Natural killer cell (primary cell): ENCODE measurements at regions not wholly inside any gene's neighbourhood (a gene's known extent, or its start where the extent isn't known, plus 50 kb on each side); places are given as distances from the start of the nearest gene placed in this dataset.
"Not testable (repeated sequence)": the region's sequence is repeated elsewhere in the genome, so short reads cannot be mapped to it uniquely, and the experiment has no call there.

Source experiments
- ATAC-seq, 3 donors: fragments of 150-1000 bp in 2 of 3; fragments of 200-7000 bp in 1 of 3; cut with Tn5 transposase; 1 replicate in 1 of 3; 2 replicates in 2 of 3; pipeline ENCODE4 v1.10.0; 2021; ENCODE audit warnings: mild to moderate bottlenecking in 2 of 3, moderate library complexity in 2 of 3
- DNase-seq, 2 donors: peaks; one replicate each; pipeline versions ENCODE4 v3.0.0 to v3.0.0-alpha.2; 2013 to 2021; ENCODE audit warnings: mixed read lengths in 1 of 2
- H3K27ac ChIP-seq: one replicate; pipeline ENCODE4 v1.5.1; 2013; ENCODE audit warnings: mild to moderate bottlenecking, low read length
- H3K27me3 ChIP-seq: one replicate; pipeline ENCODE4 v1.6.1; 2013; ENCODE audit warnings: low read length; ENCODE audit not compliant: control insufficient read depth, insufficient read depth
- H3K36me3 ChIP-seq: one replicate; pipeline ENCODE4 v1.6.1; 2013; ENCODE audit warnings: low read length; ENCODE audit not compliant: control insufficient read depth, insufficient read depth
- H3K4me1 ChIP-seq: one replicate; pipeline ENCODE4 v1.6.1; 2013; ENCODE audit warnings: low read length; ENCODE audit not compliant: control insufficient read depth, insufficient read depth
- H3K4me3 ChIP-seq: one replicate; pipeline ENCODE4 v1.5.1; 2013; ENCODE audit warnings: low read length
- H3K9me3 ChIP-seq: one replicate; pipeline ENCODE4 v1.6.1; 2013; ENCODE audit warnings: low read length; ENCODE audit not compliant: control insufficient read depth, insufficient read depth
- H3K27ac Mint-ChIP-seq, 2 donors: one replicate each; pipeline ENCODE4 v1.8.0; 2022; ENCODE audit warnings: mild to moderate bottlenecking in 2 of 2, mixed read lengths in 2 of 2, moderate library complexity in 1 of 2
- H3K27me3 Mint-ChIP-seq, 2 donors: one replicate each; pipeline ENCODE4 v1.8.0; 2022; ENCODE audit warnings: low read depth in 2 of 2, mixed read lengths in 2 of 2
- H3K36me3 Mint-ChIP-seq: one replicate; pipeline ENCODE4 v1.8.0; 2022; ENCODE audit warnings: mixed read lengths
- H3K4me1 Mint-ChIP-seq, 2 donors: one replicate each; pipeline ENCODE4 v1.8.0; 2022; ENCODE audit warnings: mixed read lengths in 2 of 2
- H3K4me3 Mint-ChIP-seq: one replicate; pipeline ENCODE4 v1.8.0; 2022; ENCODE audit warnings: mild to moderate bottlenecking, moderate library complexity, mixed read lengths
- H3K9me3 Mint-ChIP-seq, 2 donors: one replicate each; pipeline ENCODE4 v1.8.0; 2022; ENCODE audit warnings: mixed read lengths in 2 of 2
- CTCF ChIP-seq: fragments of 200-600 bp; IDR thresholded peaks from one replicate; pipeline ENCODE4 v1.8.0; 2022; ENCODE audit warnings: antibody characterized with exemption
- WGBS: methylation state at CpG from one replicate; pipeline ENCODE4 v1.1.7; 2013; ENCODE audit warnings: missing lambda C conversion rate; ENCODE audit not compliant: insufficient coverage; 5-methylcytosine and 5-hydroxymethylcytosine counted together
- intact Hi-C: fragments of 100-400 bp; cut with micrococcal nuclease; formaldehyde crosslinking; loops from one replicate; pipeline ENCODE4 v1.14.2; 2022

- no peak for TF ChIP-seq CTCF
- no peaks in the 10 kb centered on the region for H3K9me3 Mint-ChIP-seq
- H3K4me1 Mint-ChIP-seq = peaks cover 12% of the 10 kb centered on the region in 2 donors
- H3K36me3 Mint-ChIP-seq = no peaks in the 10 kb centered on the region
- peak in 1 of 2 donors; percentile 3 for DNase-seq
- ATAC-seq = no peak
- Histone ChIP-seq H3K9me3 (no peaks in the 10 kb centered on the region), H3K27me3 (no peaks in the 10 kb centered on the region), H3K36me3 (no peaks in the 10 kb centered on the region), H3K4me1 (no peaks in the 10 kb centered on the region), H3K27ac (no peak overlapping the region), H3K4me3 (no peak overlapping the region)
- H3K4me3 Mint-ChIP-seq = no peak overlapping the region
- intact Hi-C loops = no loop called here
- H3K27ac Mint-ChIP-seq = no peak overlapping the region
- WGBS = 95% methylated on average over 7 of the region's 7 CpGs
- H3K27me3 Mint-ChIP-seq = no peaks in the 10 kb centered on the region
Observed at GRCh38 chr12:19620222-19620621, 180.9 kb downstream of the AEBP2 start.

- intact Hi-C loops = no loop called here
- peaks cover 5 to 6% of the 10 kb centered on the region in 2 donors for H3K4me1 Mint-ChIP-seq
- no peaks in the 10 kb centered on the region for H3K27me3 Mint-ChIP-seq
- no peaks in the 10 kb centered on the region for H3K9me3 Mint-ChIP-seq
- Histone ChIP-seq H3K27me3 (no peaks in the 10 kb centered on the region), H3K36me3 (no peaks in the 10 kb centered on the region), H3K4me3 (no peak overlapping the region), H3K27ac (no peak overlapping the region), H3K4me1 (no peaks in the 10 kb centered on the region), H3K9me3 (no peaks in the 10 kb centered on the region)
- ATAC-seq = no peak
- no peak overlapping the region for H3K27ac Mint-ChIP-seq
- no peak for TF ChIP-seq CTCF
- no peak overlapping the region for H3K4me3 Mint-ChIP-seq
- WGBS = 83% methylated on average over 7 of the region's 9 CpGs
- no peak for DNase-seq
- no peaks in the 10 kb centered on the region for H3K36me3 Mint-ChIP-seq
Observed at GRCh38 chr12:19623751-19624399, 184.6 kb downstream of the AEBP2 start.

- H3K4me1 Mint-ChIP-seq = peaks cover 5 to 6% of the 10 kb centered on the region in 2 donors
Observed at GRCh38 chr12:19624491-19624890, 185.2 kb downstream of the AEBP2 start.

GRCh38 chr12:19625551-19625950 lies 186.3 kb downstream of the AEBP2 start:
- H3K4me3 Mint-ChIP-seq, DNase-seq, H3K9me3 ChIP-seq, H3K36me3 Mint-ChIP-seq, ATAC-seq, H3K4me1 ChIP-seq, H3K4me1 Mint-ChIP-seq, H3K4me3 ChIP-seq, H3K27ac ChIP-seq, H3K27me3 Mint-ChIP-seq, H3K36me3 ChIP-seq, H3K9me3 Mint-ChIP-seq, H3K27me3 ChIP-seq, H3K27ac Mint-ChIP-seq, intact Hi-C loops: not testable (repeated sequence)
- 75% methylated on average over 4 of the region's 4 CpGs for WGBS

More at GRCh38 chr12:19624491-19624890, 185.2 kb downstream of the AEBP2 start:
- Mint-ChIP-seq H3K9me3 (no peaks in the 10 kb centered on the region), H3K36me3 (no peaks in the 10 kb centered on the region), H3K4me3 (no peak overlapping the region), H3K27me3 (no peaks in the 10 kb centered on the region), H3K27ac (no peak overlapping the region)
- no peak for ATAC-seq
- Histone ChIP-seq H3K27ac (no peak overlapping the region), H3K36me3 (no peaks in the 10 kb centered on the region), H3K27me3 (no peaks in the 10 kb centered on the region), H3K9me3 (no peaks in the 10 kb centered on the region), H3K4me1 (no peaks in the 10 kb centered on the region), H3K4me3 (no peak overlapping the region)
- intact Hi-C loops = no loop called here
- WGBS = 77% methylated on average over 6 of the region's 6 CpGs
- DNase-seq = no peak
- TF ChIP-seq CTCF = no peak
